Activated T-helper 1 cell treated with anti-CD3 and anti-CD28 coated beads, Interleukin-2, amount 50 U/mL, for 16 hours (primary cell): ENCODE measurements at regions not wholly inside any gene's neighbourhood (a gene's known extent, or its start where the extent isn't known, plus 50 kb on each side); places are given as distances from the start of the nearest gene placed in this dataset.

Experiments used
- DNase-seq, 2 donors: peaks; one replicate each; pipeline ENCODE4 v3.0.0-alpha.2; 2020; ENCODE audit warnings: low read depth in 1 of 2, low spot score in 1 of 2

DNA sequence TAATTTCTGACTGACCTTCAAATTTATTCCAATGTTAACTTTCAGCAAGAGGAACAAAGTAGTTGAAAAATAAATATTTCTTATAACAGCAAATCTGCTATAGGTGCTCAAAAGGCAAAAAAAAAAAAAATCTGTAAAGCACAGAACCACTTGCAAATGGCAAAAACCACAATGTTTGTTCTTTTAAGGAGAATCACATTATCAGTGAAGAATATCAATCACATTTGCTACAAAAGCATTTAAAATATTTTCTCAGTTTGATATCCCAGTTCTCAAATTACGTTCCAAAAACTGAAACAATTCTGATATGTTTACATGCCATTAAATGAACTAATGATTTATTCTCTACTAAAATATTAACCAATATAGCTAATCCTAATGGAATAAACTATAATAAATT lies 163.3 kb downstream of the METTL4 start:
- no peak for DNase-seq

DNA sequence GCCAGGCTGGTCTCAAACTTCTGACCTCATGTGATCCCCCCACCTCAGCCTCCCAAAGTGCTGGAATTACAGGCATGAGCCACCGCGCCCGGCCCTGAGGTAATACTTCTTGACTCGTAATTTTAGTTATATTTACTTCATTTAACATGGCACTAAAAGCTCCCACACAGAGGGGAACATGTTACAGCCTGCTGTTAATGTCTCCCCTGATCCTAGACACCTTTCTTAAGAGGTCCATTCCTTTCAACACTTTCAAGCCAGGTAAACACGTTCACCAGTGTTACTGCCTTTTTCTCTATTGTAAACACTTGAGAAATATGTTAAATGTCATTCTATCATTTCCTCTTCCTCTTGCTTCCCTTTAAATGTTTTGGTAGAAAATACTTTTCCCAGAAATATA lies 161.4 kb downstream of the METTL4 start:
- no peak for DNase-seq

DNA sequence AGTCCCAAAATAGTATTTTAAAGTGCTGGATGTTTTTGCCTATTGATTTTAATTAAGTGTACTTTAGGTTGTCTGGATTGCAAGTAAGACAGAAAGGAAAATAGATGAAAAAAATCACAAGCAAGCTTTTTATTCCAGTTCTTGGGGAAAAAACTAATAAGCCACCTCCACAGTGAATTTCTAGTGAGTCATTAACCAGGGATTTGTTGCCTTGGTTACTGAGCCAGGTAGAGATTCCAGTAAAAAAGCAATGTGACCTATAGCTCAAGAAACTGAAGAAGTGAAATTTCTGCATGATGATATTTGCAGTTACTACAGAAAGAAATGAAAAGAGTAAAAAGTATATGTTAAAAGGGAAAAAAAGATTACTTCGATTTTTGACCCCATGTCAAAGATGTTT lies 160.6 kb downstream of the METTL4 start:
- no peak for DNase-seq

DNA sequence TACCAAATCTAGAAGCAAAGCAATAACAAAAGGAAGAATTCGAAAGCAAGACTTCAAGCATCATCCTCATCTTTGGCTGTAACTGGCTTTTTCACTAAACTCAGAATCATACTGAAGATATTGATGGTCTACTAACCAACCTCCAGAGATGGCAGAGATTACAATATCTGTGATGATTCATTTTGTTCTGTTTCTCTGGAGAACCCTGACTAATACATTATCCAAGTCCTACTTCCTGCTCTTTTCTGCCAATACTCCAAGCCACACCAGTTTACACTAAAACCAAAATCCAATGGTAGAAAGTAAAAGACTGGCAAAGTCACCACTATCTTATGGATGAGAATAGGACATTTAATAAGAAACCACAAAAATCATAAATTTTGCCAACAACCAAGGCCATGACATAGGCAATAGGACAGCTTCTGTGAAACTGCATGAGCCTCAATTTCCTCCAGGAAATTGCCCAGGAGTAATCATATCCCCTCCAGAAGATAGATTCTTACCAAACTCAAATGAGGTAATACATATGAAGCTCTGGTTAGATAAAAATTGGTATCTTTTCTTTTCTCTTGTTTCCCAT lies 159.8 kb downstream of the METTL4 start:
- DNase-seq = no peak

DNA sequence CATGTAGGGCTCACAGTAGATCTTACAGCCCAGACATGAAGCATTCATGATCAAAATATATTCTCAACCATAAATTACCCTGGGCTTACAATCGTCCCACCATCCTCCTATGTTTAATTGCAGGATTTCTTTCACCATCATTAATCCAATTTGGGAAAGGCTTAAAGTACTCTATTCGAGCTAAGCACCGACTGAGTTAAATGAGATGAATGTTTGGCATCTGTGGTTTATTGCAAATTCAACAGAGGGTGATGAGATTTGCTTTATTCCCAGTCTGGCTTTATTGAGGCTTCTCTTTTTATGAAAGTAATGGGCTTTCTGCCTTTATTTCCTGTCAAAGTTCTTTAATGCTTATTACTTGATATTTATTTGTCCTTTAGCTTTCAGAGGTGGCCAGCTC lies 159.0 kb downstream of the METTL4 start:
- DNase-seq = no peak

DNA sequence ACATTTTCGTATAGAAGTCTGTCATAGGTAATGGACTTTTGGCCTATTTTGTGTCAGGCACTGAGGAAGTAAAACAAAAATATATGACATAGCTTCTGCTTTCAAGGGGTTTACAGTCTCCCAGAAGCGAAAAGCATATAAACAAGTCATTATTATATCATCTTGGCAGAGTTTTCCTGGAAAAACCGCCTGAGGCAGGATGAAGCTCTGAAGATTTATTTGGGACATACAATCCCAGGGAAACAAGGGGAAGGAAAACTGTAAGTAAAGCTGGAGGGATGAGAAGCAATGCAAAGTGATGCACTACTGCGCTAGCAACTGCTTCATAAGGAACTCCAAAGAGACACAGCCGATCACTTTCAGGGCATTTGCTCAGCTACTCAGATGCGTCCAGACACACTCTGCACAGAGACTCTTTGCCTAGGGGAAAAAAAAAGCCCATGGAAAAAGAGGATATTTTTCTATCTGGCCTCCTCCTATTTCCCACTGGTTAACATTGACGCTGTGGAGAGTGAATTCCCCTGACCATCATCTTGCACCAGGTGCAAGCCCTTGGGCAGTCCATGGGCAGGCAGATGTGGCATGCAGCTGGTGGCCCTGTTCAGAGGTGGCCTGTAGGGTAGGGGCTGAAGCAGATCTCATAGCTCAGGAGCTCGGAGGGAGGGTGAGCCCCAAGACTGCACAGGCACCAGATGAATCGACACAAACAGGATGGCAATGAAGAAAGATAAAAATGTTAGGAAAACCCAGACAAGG lies 158.1 kb downstream of the METTL4 start:
- no peak for DNase-seq

DNA sequence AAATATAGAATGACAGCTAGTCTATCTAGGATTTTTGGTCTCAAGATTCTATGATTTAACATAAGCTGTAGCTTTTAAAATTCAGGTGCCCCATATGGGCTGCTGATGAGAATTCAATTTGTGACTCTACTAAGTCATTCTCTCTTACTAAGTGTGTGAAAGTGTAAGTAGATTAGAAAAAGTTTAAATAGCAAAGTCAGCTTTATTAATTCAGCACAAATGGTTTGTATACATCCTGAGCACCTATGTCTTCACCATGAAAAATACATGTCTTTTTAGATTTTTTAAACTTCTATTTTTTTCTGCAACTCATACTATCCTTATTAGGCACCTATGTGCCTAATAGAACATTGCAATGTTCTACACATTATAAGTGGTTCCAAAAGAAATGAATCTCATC lies 157.1 kb downstream of the METTL4 start:
- DNase-seq = no peak

DNA sequence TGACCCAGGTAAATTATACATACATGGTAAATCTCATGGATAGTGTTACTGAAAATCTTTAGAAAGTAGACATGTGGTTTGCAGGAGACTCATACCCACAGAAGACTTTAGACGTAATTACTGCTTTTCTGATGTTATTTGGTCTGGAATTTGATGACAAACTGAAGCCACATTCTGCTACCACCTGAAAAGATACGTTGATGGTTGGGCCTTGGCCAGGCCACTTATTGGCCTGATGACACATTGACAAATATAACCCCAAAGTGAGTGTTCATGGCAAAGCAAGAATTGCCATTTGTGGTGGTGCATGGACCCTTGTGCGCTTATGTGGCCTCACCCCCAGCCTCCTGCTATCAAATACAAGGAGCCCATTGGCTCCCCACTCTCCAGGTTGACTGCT lies 155.6 kb downstream of the METTL4 start:
- DNase-seq = no peak

DNA sequence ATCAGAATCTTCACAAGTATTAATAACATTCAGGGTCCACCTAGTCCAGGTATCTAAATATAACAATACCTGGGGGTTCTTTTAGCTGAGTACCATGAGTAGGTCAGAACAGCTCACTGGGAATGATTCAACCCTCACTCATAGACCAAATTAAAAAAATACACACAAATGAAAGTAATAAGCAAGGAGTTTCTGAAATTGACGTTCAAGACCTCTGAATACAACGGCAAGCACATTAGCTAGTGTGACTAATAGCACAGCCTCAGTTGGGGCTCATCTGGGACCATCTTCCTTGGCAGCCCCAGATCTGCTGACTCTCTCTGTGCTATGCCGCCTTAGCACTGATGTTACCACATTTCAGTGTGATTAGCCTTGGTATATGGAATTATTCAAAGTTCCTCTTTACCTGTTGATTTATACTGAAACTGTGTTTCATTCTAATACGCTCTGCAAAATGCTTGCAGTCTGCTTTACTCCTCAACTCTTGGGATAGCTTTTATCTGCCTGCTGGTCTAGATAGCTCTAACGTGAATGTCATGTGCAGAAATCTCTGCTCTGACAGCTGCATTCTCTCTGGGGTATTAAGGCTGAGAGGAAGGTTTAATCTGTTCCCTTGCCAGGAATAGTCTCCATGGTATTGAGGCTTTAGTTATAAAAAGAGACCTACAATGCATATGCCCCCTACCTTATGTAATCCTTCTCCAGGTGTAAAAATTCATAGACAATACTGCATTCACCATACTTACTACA lies 153.3 kb downstream of the METTL4 start:
- DNase-seq = no peak

DNA sequence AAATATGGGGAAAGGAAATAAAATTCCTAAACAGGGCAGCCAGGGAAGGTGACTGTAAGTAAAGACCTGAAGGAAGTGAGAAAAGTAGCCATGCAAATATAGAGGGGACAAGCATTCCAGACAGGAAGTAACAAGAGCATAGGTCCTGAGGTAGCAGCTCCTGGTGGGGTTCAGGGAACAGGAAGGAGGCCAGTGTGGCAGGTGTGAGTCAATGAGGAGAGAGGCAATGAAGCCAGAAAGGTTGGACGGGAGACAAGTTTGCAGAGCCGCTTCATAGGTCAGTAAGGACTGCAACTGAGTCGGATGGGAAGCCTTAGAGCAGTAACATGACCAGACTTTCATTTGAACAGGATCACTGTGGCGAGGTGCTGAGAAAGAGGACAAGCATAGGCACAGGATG lies 150.9 kb downstream of the METTL4 start:
- no peak for DNase-seq

DNA sequence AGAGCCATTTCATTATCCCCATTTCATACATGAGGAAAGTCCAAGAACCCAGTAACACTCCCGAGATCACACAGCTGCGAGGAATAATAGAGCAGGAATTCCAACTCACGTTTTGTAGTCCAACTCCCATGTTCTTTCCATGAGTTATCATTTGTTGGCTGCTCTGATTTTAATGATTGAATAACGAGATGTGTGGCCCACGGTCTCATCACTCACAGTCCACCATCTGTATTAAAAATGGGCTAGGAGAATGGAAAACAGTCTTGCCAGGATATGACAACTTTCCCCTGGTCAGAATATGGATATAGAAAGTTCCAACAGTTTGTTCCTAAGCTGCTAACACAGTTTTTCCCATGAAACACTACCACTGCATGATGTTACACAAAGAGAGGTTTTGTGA lies 147.5 kb downstream of the METTL4 start:
- DNase-seq = no peak

DNA sequence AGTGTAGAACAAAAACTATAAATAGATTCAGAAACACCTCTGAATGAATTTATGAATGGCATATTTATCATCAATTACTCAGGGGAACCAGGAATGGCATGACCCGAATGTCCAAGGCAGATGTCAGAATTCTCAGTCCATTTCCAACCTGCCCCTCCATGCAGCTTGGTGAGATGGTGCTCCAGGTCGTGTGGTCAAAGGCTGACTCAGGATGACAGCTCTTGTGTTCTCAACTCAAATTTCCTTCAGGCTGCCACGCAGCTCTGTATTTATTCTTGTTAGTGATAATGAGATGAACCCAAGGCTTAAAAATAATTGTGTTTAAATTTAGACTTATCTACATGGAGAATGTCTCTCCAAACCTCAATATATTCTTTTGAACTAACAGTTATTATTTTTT lies 146.9 kb downstream of the METTL4 start:
- DNase-seq = no peak

DNA sequence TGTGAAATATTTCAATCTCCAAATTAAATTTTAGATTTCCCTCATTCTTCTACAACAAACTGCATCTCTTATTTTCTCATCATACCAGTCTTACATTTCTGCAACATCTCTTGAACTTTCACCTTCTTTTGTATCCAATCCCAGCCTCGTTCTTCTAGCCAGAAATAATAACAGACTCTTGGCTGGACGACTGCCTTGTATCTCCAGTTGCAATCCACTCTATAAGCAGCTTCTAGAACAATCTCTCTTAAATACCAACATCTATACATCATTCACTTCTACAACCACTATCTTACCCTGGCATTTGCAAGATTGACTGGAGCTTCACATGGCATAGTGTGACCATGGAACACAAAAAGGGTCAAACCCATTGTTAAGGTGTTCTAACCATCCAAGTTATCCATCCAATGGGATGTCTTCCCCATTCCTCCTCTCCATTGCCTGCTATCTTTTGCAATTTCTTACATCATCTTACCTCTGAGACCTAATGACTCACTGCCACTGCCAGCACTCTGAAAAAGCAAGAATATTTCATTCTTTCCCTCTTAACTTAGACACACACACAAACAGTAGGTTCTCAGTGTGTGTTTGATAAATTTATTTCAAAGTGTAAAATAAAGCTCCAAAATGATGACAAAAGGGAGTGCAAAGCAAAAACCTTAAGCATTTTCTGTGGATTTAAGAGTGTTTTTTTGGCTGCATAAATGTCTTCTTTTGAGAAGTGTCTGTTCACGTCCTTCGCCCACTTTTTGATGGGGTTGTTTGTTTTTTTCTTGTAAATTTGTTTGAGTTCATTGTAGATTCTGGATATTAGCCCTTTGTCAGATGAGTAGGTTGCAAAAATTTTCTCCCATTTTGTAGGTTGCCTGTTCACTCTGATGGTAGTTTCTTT lies 145.6 kb downstream of the METTL4 start:
- no peak for DNase-seq

DNA sequence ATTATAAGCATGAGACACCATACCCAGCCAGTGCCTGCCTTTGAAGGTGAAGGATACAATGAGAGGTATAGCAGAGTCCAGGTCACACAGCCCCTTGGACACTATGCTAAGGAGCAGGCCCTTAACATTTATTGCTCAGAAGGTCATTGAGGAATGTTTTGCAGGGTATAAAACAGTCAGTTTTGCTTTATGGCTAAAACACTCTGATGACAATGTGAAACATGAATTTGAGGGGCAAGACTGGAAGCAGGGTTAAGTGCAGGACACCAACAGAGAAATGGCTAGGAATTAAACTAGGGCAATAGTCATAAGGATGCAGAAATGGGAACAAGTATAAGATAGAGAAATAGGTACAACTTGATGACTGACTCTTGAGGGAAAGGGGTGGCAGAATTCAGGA lies 141.1 kb downstream of the METTL4 start:
- DNase-seq = no peak

DNA sequence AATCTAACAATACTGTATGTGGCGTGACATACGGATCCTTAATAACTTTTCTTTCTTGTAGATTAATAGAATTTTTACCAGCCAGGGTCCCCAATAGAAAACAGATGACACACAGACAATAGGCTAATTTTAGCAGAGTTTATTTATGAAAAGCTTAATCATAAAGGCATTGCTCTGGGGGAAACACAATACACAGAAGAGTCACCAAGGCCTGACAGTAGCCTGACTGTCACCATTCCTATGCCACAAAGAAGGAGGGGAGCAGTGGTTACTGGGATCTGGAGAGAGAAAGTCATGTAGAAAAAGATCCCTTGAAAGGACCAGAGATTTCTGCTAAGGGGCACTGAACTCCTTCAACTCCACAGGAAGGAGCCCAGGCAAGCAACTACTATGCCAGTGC lies 139.5 kb downstream of the METTL4 start:
- DNase-seq = no peak

DNA sequence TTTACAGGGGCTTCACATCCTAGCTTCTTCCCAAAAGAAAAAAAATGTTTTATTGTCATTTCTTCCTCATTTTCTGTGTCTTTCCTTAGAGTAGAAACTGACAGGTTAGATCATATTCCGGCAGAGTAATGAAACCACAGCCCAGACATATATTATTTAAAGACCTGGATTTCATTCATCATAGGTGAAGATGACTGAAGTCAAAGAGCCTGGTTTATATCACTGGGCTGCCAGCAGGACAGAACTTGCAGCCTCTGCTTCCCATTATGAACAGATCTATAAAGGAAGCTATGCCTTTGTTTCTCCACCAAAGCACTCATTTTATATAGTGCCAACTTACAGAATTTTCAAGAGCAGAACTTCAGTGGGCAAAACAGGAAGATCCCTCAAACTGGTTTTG lies 137.9 kb downstream of the METTL4 start:
- DNase-seq = no peak

DNA sequence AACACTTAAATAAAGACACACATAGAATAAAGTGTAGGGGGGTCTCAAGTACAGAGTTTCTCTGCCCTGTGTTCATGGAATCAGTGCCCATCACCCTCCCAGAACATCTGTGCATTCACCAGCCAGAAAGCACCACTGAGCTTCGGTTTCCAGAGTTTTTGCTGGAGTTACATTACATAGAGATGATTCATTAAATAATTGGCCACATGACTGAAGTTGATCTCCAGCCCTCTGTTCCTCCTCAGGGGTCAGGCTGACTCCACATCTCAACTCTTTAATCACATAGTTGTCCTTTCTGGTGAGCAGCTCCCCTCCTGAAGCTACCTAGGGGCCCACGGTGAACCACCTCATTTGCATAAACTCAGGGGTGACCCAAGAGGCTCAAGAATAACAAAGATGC lies 129.8 kb downstream of the METTL4 start:
- DNase-seq = no peak

DNA sequence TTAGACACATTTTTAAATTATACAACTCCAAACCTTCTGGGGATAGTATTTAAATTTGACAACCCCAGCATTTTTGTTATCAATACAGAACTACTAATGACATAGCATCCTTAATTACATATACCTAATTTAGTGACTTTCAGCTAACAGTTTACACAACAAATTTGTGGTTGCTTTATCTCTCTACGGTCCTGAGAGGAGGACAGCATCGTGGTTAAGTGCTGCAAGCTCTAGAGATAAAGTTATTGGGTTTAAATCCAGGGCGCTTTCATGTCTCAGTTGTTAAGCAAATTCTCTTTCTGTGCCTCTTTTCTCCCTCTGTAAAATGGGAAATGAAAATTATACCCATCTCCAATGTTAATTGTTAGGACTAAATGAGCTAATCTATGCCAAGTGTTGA lies 129.3 kb downstream of the METTL4 start:
- DNase-seq = no peak

DNA sequence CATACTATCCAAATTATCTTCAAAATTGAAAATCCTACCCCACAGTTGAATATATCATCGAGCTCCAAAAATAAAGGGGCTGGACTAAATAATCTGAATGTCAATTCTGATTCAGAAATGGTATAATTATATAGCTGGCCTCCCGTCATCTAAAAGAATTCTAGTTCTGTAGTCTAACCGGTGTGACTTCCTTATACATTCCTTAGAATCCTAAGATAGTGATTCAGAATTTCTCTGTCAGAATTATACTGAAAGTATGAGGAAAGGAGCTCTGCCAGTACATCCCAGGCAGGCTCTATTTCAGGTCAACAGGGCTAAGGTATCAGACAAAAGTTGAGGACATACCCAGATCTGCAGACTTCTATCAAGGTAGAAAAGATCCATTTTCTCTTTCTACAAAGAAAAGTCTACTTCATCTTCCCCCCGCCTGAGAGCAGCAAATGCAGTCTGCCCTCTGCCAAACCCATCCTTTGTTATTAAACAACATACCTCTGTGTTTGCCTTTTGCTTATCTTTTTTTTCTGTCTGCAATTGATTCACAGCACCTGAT lies 128.5 kb downstream of the METTL4 start:
- DNase-seq = no peak

DNA sequence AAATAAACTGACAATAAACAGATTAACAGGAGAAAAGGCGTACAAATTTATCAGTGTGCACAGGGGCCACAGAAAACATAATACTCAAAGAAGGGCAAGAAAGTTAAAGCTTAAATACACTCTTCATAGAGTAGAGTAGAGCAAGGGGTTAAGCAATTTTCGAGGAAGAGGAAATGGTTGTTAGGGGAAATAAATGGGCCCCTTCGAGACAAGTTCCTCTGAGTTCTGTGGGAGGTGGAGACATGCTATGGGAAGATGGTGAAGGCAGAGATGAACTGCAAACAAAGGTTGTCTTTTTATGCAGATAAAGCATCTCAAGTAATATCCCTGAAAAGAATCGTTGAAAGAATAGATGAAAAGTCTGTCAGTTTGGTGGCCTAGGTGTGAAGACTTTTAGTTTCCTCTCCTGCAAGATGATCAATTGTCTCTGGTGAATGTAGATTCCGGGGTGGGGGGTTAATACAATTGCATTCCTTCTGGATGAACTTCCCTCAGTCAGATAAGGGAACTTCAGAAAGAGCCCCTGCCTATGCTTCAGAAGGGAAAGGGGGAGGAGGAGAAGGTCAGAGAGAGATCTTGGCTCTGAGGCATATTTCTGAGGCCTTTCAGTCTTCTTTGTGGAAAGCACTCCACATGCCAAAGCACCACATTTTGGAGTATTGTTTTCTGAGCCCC lies 127.0 kb downstream of the METTL4 start:
- DNase-seq = no peak
